ENCODE measurements at regions not wholly inside any gene's neighbourhood (a gene's known extent, or its start where the extent isn't known, plus 50 kb on each side); places are given as distances from the start of the nearest gene placed in this dataset.

GRCh38 chr10:131425752-131426533 is 114.4 kb upstream of the TCERG1L start:
- Histone ChIP-seq H3K36me3 (ENCODE audit: control insufficient read depth, insufficient read depth, low read length) (no peaks in the 10 kb centered on the region), H3K9ac (ENCODE audit: low read depth, low read length) (no peak overlapping the region), H3K9me3 (ENCODE audit: control insufficient read depth, insufficient read depth, low read length) (no peaks in the 10 kb centered on the region), H3K4me1 (ENCODE audit: control insufficient read depth, insufficient read depth, low read length) (no peaks in the 10 kb centered on the region; the same call in 1 of the 2 replicates), H3K4me3 (ENCODE audit: low read depth, low read length) (no peak overlapping the region), H3K27ac (ENCODE audit: low read depth, low read length) (no peak overlapping the region), H3K27me3 (ENCODE audit: control insufficient read depth, insufficient read depth, low read length) (no peaks in the 10 kb centered on the region)

DNA sequence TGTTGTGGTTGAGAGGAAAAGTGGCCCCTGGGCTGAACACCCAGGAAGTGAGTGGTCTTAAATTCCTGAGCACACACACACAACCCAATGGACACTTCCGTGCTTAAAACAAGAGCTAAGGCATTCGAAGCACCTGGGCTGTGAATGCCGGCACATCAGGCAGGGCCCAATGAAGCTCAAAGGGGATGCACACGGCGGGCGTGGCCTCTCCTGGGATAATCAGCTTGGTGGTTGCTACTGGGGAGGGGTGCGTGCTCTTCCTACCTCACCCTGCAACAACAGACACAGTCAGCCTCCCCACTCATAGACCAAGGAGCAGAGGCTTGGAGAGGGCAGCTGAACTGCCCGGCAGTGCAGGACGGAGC is 115.0 kb upstream of the TCERG1L start:
- no peak overlapping the region for H3K9ac ChIP-seq (ENCODE audit: low read depth, low read length)
- no peak overlapping the region for H3K27ac ChIP-seq (ENCODE audit: low read depth, low read length)
- no peak overlapping the region for H3K4me3 ChIP-seq (ENCODE audit: low read depth, low read length)
- H3K4me1 ChIP-seq (ENCODE audit: control insufficient read depth, insufficient read depth, low read length) = no peaks in the 10 kb centered on the region; the same call in 1 of the 2 replicates
- H3K36me3 ChIP-seq (ENCODE audit: control insufficient read depth, insufficient read depth, low read length) = no peaks in the 10 kb centered on the region
- no peaks in the 10 kb centered on the region for H3K27me3 ChIP-seq (ENCODE audit: control insufficient read depth, insufficient read depth, low read length)
- no peaks in the 10 kb centered on the region for H3K9me3 ChIP-seq (ENCODE audit: control insufficient read depth, insufficient read depth, low read length)

GRCh38 chr10:131427281-131427680 is 115.8 kb upstream of the TCERG1L start:
- H3K27me3 ChIP-seq (ENCODE audit: control insufficient read depth, insufficient read depth, low read length) = no peaks in the 10 kb centered on the region
- no peaks in the 10 kb centered on the region for H3K36me3 ChIP-seq (ENCODE audit: control insufficient read depth, insufficient read depth, low read length)
- H3K4me1 ChIP-seq (ENCODE audit: control insufficient read depth, insufficient read depth, low read length) = no peaks in the 10 kb centered on the region; the same call in 1 of the 2 replicates
- no peak overlapping the region for H3K4me3 ChIP-seq (ENCODE audit: low read depth, low read length)
- H3K9ac ChIP-seq (ENCODE audit: low read depth, low read length) = no peak overlapping the region
- no peaks in the 10 kb centered on the region for H3K9me3 ChIP-seq (ENCODE audit: control insufficient read depth, insufficient read depth, low read length)
- H3K27ac ChIP-seq (ENCODE audit: low read depth, low read length) = no peak overlapping the region

DNA sequence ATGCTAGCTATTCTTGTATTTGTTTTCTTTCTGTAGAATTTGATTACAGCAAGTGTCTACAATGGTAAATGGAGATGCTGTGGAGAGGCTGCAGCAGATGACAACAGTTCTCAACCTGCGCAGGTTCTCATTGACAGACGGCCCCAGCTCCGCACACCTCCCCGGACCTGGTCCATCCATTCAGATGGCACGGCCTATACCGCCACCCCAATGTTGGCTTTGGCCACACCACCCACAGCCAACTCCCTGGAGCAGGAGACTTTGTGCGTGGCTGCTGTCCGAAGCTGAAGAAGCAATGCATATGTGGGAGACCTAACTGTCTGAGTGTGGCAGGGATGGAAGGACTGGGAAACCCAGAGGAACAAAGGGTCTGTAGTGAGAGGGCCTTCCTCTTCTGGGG is 116.4 kb upstream of the TCERG1L start:
- H3K27ac ChIP-seq (ENCODE audit: low read depth, low read length) = no peak overlapping the region
- no peaks in the 10 kb centered on the region; the same call in 1 of the 2 replicates for H3K4me1 ChIP-seq (ENCODE audit: control insufficient read depth, insufficient read depth, low read length)
- no peaks in the 10 kb centered on the region for H3K36me3 ChIP-seq (ENCODE audit: control insufficient read depth, insufficient read depth, low read length)
- no peak overlapping the region for H3K9ac ChIP-seq (ENCODE audit: low read depth, low read length)
- H3K9me3 ChIP-seq (ENCODE audit: control insufficient read depth, insufficient read depth, low read length) = no peaks in the 10 kb centered on the region
- H3K27me3 ChIP-seq (ENCODE audit: control insufficient read depth, insufficient read depth, low read length) = no peaks in the 10 kb centered on the region
- H3K4me3 ChIP-seq (ENCODE audit: low read depth, low read length) = no peak overlapping the region

DNA sequence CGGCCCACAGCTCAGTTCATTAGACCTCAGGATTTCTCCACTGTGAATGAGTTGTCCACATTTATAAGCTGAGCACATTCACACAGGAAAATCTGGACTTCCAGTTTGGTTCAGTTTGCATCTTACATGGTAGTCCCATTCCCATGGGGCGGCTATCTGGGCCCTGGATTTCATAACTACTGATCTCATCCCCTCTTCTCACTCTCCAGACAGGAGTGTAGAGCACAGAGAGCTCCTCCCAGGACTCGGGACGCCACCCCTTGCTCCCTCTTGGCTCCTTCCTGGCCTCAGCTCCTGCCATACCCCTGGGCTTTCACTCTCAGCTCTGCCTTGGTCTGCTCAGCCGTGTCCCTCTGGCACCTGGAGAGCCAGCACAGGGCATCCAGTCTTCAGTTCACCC is 117.6 kb upstream of the TCERG1L start:
- no peak overlapping the region for H3K4me3 ChIP-seq (ENCODE audit: low read depth, low read length)
- no peak overlapping the region for H3K27ac ChIP-seq (ENCODE audit: low read depth, low read length)
- H3K36me3 ChIP-seq (ENCODE audit: control insufficient read depth, insufficient read depth, low read length) = no peaks in the 10 kb centered on the region
- H3K27me3 ChIP-seq (ENCODE audit: control insufficient read depth, insufficient read depth, low read length) = no peaks in the 10 kb centered on the region
- no peaks in the 10 kb centered on the region; the same call in 1 of the 2 replicates for H3K4me1 ChIP-seq (ENCODE audit: control insufficient read depth, insufficient read depth, low read length)
- H3K9ac ChIP-seq (ENCODE audit: low read depth, low read length) = no peak overlapping the region
- H3K9me3 ChIP-seq (ENCODE audit: control insufficient read depth, insufficient read depth, low read length) = no peaks in the 10 kb centered on the region

- H3K9me3 ChIP-seq (ENCODE audit: control insufficient read depth, insufficient read depth, low read length) = no peaks in the 10 kb centered on the region
- no peak overlapping the region for H3K9ac ChIP-seq (ENCODE audit: low read depth, low read length)
- no peak overlapping the region for H3K4me3 ChIP-seq (ENCODE audit: low read depth, low read length)
- no peaks in the 10 kb centered on the region; the same call in 1 of the 2 replicates for H3K4me1 ChIP-seq (ENCODE audit: control insufficient read depth, insufficient read depth, low read length)
- H3K36me3 ChIP-seq (ENCODE audit: control insufficient read depth, insufficient read depth, low read length) = no peaks in the 10 kb centered on the region
- no peaks in the 10 kb centered on the region for H3K27me3 ChIP-seq (ENCODE audit: control insufficient read depth, insufficient read depth, low read length)
- H3K27ac ChIP-seq (ENCODE audit: low read depth, low read length) = no peak overlapping the region
Observed at GRCh38 chr10:131429942-131430341, 118.4 kb upstream of the TCERG1L start.

- no peak overlapping the region for H3K4me3 ChIP-seq (ENCODE audit: low read depth, low read length)
- H3K4me1 ChIP-seq (ENCODE audit: control insufficient read depth, insufficient read depth, low read length) = no peaks in the 10 kb centered on the region; the same call in 1 of the 2 replicates
- H3K9ac ChIP-seq (ENCODE audit: low read depth, low read length) = no peak overlapping the region
- H3K27ac ChIP-seq (ENCODE audit: low read depth, low read length) = no peak overlapping the region
- no peaks in the 10 kb centered on the region for H3K36me3 ChIP-seq (ENCODE audit: control insufficient read depth, insufficient read depth, low read length)
- no peaks in the 10 kb centered on the region for H3K9me3 ChIP-seq (ENCODE audit: control insufficient read depth, insufficient read depth, low read length)
- H3K27me3 ChIP-seq (ENCODE audit: control insufficient read depth, insufficient read depth, low read length) = no peaks in the 10 kb centered on the region
Observed at GRCh38 chr10:131430716-131431412, 119.3 kb upstream of the TCERG1L start.

DNA sequence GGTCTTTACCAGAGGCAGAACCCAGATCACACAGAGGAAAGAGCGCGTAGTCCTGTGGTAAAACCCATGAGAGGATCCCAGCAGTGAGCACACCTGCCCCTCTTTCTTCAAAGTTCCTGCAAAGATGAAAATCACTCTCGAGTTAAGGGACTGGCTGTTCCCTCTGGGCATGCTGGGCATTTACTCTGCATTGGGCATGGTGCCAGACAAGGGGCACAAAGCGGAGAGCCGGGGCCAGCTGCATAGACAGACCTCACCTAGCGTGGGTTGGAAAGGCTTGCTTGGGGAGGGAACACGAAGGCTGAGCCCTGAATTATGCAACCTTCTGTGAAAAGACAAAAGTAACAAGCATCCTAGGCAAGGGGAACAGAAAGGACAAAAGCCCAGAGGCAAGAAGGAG is 120.0 kb upstream of the TCERG1L start:
- H3K36me3 ChIP-seq (ENCODE audit: control insufficient read depth, insufficient read depth, low read length) = no peaks in the 10 kb centered on the region
- H3K27ac ChIP-seq (ENCODE audit: low read depth, low read length) = no peak overlapping the region
- no peak overlapping the region for H3K4me3 ChIP-seq (ENCODE audit: low read depth, low read length)
- no peaks in the 10 kb centered on the region for H3K27me3 ChIP-seq (ENCODE audit: control insufficient read depth, insufficient read depth, low read length)
- H3K9ac ChIP-seq (ENCODE audit: low read depth, low read length) = no peak overlapping the region
- no peaks in the 10 kb centered on the region for H3K9me3 ChIP-seq (ENCODE audit: control insufficient read depth, insufficient read depth, low read length)
- H3K4me1 ChIP-seq (ENCODE audit: control insufficient read depth, insufficient read depth, low read length) = no peaks in the 10 kb centered on the region; the same call in 1 of the 2 replicates

DNA sequence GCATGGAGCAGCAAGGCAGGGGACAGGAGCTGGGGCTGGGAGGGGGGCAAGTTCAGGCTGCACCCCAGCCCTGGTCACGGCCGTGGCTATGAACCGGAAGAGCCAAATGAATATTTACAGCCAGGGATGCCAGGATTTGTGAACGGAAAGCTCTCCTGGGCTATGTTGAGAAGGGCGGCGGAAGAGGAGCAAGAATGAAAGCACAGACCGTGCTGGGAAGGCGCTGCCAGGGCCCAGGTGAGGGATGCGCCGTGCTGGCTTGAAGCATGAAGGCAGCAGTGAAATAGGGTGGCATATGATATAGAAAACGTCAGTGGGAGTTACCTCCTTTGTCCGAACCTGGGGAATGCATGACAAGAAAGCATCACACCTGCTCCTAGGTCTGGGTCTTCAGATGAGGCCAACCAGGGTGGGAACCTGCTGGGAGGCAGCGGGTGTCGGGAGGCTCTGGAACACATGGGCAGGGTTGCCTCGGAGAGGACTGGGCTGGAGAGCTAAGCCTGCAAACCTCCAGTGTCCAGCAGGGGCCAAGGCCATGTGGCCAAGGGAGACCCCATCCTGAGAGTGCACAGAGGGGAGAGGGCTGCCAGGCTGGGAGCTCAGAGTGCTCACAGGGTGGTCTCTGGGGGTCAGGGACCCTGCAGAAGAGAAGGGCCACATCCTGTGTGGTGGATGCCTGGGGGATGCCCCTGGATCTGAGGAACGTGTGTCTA is 120.6 kb upstream of the TCERG1L start:
- H3K4me1 ChIP-seq (ENCODE audit: control insufficient read depth, insufficient read depth, low read length) = no peaks in the 10 kb centered on the region
- H3K36me3 ChIP-seq (ENCODE audit: control insufficient read depth, insufficient read depth, low read length) = no peaks in the 10 kb centered on the region
- H3K27me3 ChIP-seq (ENCODE audit: control insufficient read depth, insufficient read depth, low read length) = no peaks in the 10 kb centered on the region
- no peaks in the 10 kb centered on the region for H3K9me3 ChIP-seq (ENCODE audit: control insufficient read depth, insufficient read depth, low read length)
- H3K4me3 ChIP-seq (ENCODE audit: low read depth, low read length) = no peak overlapping the region
- H3K27ac ChIP-seq (ENCODE audit: low read depth, low read length) = no peak overlapping the region
- H3K9ac ChIP-seq (ENCODE audit: low read depth, low read length) = no peak overlapping the region

DNA sequence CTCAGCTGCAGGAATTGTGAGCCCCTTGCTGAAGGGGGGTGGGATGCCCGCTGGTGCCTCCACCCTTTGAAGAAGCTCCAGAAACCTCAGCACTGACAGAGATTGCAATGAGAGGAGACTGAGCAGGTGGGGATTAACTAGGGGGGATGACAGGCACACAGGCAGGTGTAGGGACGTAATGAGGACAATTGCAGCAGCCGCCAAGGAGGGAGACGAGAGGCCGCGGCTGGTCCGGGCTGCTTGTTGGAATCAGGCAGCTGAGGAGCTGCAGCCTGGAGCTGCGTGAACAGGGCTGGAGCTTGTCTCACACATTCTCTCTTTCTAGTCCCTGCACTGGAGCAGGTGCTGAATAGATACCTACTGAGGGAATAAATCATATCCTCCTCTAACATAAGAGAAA is 122.0 kb upstream of the TCERG1L start:
- H3K36me3 ChIP-seq (ENCODE audit: control insufficient read depth, insufficient read depth, low read length) = no peaks in the 10 kb centered on the region
- H3K27ac ChIP-seq (ENCODE audit: low read depth, low read length) = no peak overlapping the region
- H3K9me3 ChIP-seq (ENCODE audit: control insufficient read depth, insufficient read depth, low read length) = no peaks in the 10 kb centered on the region
- no peaks in the 10 kb centered on the region for H3K27me3 ChIP-seq (ENCODE audit: control insufficient read depth, insufficient read depth, low read length)
- no peak overlapping the region for H3K9ac ChIP-seq (ENCODE audit: low read depth, low read length)
- H3K4me3 ChIP-seq (ENCODE audit: low read depth, low read length) = no peak overlapping the region
- H3K4me1 ChIP-seq (ENCODE audit: control insufficient read depth, insufficient read depth, low read length) = no peaks in the 10 kb centered on the region

DNA sequence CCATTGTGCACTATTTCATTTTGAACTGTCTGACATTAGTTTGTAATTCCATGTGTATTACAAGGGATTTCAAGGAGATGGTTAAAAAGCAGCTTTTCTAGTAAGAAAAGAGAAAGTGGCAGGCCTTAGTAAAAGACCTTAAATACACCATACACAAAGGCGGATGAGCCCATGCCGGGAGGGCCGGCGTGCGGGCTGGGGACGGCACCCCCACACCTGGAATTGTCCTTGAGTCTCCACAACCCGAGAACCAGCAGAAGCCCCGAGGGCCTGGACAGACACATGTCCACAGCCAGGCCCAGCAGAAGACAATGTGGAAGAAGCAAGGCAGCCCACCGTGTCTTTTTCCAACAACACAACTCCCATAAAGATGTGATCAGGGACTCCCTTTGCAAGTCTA is 123.7 kb upstream of the TCERG1L start:
- no peaks in the 10 kb centered on the region for H3K27me3 ChIP-seq (ENCODE audit: control insufficient read depth, insufficient read depth, low read length)
- H3K9ac ChIP-seq (ENCODE audit: low read depth, low read length) = no peak overlapping the region

More for the DNA sequence above, 123.7 kb upstream of the TCERG1L start:
- no peaks in the 10 kb centered on the region for H3K36me3 ChIP-seq (ENCODE audit: control insufficient read depth, insufficient read depth, low read length)
- H3K4me3 ChIP-seq (ENCODE audit: low read depth, low read length) = no peak overlapping the region
- H3K27ac ChIP-seq (ENCODE audit: low read depth, low read length) = no peak overlapping the region
- H3K9me3 ChIP-seq (ENCODE audit: control insufficient read depth, insufficient read depth, low read length) = no peaks in the 10 kb centered on the region
- no peaks in the 10 kb centered on the region for H3K4me1 ChIP-seq (ENCODE audit: control insufficient read depth, insufficient read depth, low read length)
